ENCODE measurements at regions not wholly inside any gene's neighbourhood (a gene's known extent, or its start where the extent isn't known, plus 50 kb on each side); places are given as distances from the start of the nearest gene placed in this dataset.

- Histone ChIP-seq H3K36me3 (ENCODE audit: insufficient read depth, low read length) (no peaks in the 10 kb centered on the region), H3K4me3 (ENCODE audit: low read length) (no peak overlapping the region), H2AFZ (ENCODE audit: low read depth, low read length) (no peak overlapping the region), H3K27me3 (ENCODE audit: insufficient read depth, low read length) (no peaks in the 10 kb centered on the region), H3K9me3 (ENCODE audit: low read length) (no peaks in the 10 kb centered on the region), H3K4me1 (ENCODE audit: insufficient read depth, low read length) (no peaks in the 10 kb centered on the region)
These were observed 1369.4 kb upstream of the PRMT6 start for GRCh38 chr1:105686874-105687690.

DNA sequence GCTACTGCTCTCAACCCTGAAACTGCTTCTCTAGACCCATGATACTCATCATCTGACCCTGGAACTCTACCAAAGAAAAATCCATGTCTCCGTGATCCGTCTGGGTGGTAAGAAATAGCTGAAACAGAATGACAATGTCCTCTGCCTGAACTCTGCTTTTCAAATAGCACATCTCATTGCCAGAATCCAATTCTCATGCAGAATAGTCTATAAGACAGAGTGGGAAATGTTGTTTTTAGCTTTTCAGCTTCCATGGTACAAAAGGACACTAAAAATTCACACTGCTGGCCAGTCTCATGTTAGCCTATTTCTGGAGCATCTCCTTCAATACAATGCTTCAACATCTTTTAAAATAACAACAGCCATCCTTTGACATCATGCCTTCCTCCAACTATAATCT lies 1355.8 kb upstream of the PRMT6 start:
- Histone ChIP-seq H3K4me1 (ENCODE audit: insufficient read depth, low read length) (no peaks in the 10 kb centered on the region), H3K27me3 (ENCODE audit: insufficient read depth, low read length) (no peaks in the 10 kb centered on the region), H2AFZ (ENCODE audit: low read depth, low read length) (no peak overlapping the region), H3K9me3 (ENCODE audit: low read length) (no peaks in the 10 kb centered on the region), H3K4me3 (ENCODE audit: low read length) (no peak overlapping the region), H3K36me3 (ENCODE audit: insufficient read depth, low read length) (no peaks in the 10 kb centered on the region)

DNA sequence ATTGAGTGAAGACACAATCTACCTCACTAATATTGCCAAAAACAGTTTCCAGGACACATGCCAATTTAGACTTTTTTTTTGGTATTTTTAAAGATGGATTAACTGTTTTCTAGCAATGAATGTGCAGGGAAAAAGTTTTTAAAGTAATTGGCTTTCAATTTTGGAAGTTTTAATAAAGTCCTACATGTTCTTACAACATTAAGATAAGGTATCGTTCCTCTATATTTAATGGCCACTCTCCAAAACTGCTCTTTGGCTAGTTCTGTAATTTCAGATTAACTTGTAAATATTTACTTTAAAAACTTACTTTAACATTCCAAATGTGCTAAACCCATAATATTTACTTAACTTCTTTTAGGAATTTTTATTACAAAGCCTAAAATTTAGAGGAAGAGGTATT lies 1332.2 kb upstream of the PRMT6 start:
- Histone ChIP-seq H2AFZ (ENCODE audit: low read depth, low read length) (no peak overlapping the region), H3K4me3 (ENCODE audit: low read length) (no peak overlapping the region), H3K36me3 (ENCODE audit: insufficient read depth, low read length) (no peaks in the 10 kb centered on the region), H3K9me3 (ENCODE audit: low read length) (no peaks in the 10 kb centered on the region), H3K27me3 (ENCODE audit: insufficient read depth, low read length) (no peaks in the 10 kb centered on the region), H3K4me1 (ENCODE audit: insufficient read depth, low read length) (no peaks in the 10 kb centered on the region)

DNA sequence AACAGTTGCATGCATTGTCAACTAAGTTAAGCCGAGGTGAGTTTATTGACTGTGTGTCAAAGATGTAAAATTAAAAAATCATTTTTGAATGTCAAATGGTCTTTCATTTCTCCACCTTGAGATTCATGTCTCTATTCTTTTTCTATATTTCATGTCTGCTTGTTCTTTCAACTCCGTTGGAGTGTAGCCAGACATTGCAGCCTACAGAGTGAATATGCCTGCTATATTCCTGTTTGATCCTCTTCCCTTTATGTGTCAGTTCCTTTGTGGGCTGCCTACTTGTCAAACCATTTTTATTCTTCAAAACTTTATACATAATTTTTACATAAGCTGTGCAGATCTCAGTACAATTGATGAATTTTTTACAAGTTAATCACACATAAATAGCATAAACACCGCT lies 1325.8 kb upstream of the PRMT6 start:
- H3K4me1 ChIP-seq (ENCODE audit: insufficient read depth, low read length) = no peaks in the 10 kb centered on the region
- H3K4me3 ChIP-seq (ENCODE audit: low read length) = no peak overlapping the region
- no peak overlapping the region for H2AFZ ChIP-seq (ENCODE audit: low read depth, low read length)
- H3K9me3 ChIP-seq (ENCODE audit: low read length) = no peaks in the 10 kb centered on the region
- H3K27me3 ChIP-seq (ENCODE audit: insufficient read depth, low read length) = no peaks in the 10 kb centered on the region
- H3K36me3 ChIP-seq (ENCODE audit: insufficient read depth, low read length) = no peaks in the 10 kb centered on the region

- Histone ChIP-seq H3K4me3 (ENCODE audit: low read length) (no peak overlapping the region), H3K27me3 (ENCODE audit: insufficient read depth, low read length) (no peaks in the 10 kb centered on the region), H3K9me3 (ENCODE audit: low read length) (no peaks in the 10 kb centered on the region), H3K4me1 (ENCODE audit: insufficient read depth, low read length) (no peaks in the 10 kb centered on the region), H2AFZ (ENCODE audit: low read depth, low read length) (no peak overlapping the region), H3K36me3 (ENCODE audit: insufficient read depth, low read length) (no peaks in the 10 kb centered on the region)
These were observed 1320.1 kb upstream of the PRMT6 start for GRCh38 chr1:105736349-105736748.

DNA sequence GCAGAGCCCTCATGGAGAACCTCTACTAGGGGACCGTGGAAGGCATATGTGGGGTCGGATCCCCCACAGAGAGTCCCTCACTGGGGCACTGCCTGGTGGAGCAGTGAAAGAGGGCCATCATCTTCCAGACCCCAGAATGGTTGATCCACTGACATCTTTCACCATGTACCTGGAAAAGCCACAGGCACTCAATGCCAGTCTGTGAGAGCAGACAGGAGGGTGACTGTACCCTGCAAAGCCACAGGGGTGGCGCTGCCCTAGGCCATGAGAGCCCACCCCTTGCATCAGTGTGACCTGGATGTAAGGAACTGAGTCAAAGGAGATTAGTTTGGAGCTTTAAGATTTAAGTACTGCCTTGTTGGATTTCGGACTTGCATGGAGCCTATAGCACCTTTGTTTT lies 1276.7 kb upstream of the PRMT6 start:
- H2AFZ ChIP-seq (ENCODE audit: low read depth, low read length) = no peak overlapping the region
- H3K4me3 ChIP-seq (ENCODE audit: low read length) = no peak overlapping the region
- H3K36me3 ChIP-seq (ENCODE audit: insufficient read depth, low read length) = no peaks in the 10 kb centered on the region
- no peaks in the 10 kb centered on the region for H3K27me3 ChIP-seq (ENCODE audit: insufficient read depth, low read length)
- no peaks in the 10 kb centered on the region for H3K4me1 ChIP-seq (ENCODE audit: insufficient read depth, low read length)
- H3K9me3 ChIP-seq (ENCODE audit: low read length) = no peaks in the 10 kb centered on the region

DNA sequence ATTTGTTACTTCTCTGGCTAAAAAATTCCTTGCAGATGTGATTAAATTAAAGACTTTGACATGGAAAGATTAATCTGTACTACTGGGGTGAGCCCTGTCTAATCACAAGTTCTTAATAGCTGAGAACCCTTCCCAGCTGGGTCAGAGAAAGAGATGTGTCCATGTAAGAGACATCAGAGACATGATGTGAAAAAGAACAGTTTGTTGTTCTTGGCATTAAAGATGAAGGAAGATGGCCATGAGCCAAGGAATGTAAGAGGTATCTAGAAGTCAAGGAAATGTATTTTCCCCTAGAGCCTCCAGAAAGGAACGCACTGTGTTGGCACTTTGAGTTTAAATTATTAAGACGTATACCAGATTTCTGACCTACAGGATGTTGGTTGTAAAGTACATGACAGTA lies 1271.5 kb upstream of the PRMT6 start:
- Histone ChIP-seq H3K27me3 (ENCODE audit: insufficient read depth, low read length) (no peaks in the 10 kb centered on the region), H2AFZ (ENCODE audit: low read depth, low read length) (no peak overlapping the region), H3K9me3 (ENCODE audit: low read length) (no peaks in the 10 kb centered on the region), H3K4me1 (ENCODE audit: insufficient read depth, low read length) (no peaks in the 10 kb centered on the region), H3K36me3 (ENCODE audit: insufficient read depth, low read length) (no peaks in the 10 kb centered on the region), H3K4me3 (ENCODE audit: low read length) (no peak overlapping the region)

DNA sequence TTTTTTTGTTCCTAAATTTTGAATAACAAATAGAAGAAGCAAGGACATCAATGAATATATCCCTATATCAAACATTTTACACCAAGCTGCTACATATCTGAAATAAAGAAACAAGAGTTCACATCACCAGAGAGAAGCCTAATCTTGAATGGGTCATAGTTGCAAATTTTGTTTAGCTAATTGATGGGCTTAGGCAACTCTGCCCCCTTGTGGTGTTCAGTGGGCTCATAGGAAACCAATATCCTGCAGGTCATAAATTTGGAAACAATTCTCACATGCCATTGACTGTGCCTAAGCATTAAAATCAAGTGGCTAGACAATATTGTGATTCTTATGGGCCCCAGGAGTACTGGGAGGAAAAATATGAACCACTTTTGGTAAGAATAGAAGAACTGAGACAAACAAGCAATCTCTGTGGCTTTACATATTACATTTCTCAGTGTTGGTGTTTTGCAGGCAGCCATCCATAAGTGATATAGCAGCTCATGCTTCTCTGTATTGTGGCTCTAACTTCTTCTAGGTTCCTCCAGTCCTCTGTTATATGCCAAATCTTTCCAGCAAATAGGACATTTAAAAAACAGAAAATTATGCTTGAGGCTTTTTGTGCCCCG lies 1262.8 kb upstream of the PRMT6 start:
- no peaks in the 10 kb centered on the region for H3K27me3 ChIP-seq (ENCODE audit: insufficient read depth, low read length)
- H3K9me3 ChIP-seq (ENCODE audit: low read length) = no peaks in the 10 kb centered on the region
- H3K36me3 ChIP-seq (ENCODE audit: insufficient read depth, low read length) = no peaks in the 10 kb centered on the region
- no peaks in the 10 kb centered on the region for H3K4me1 ChIP-seq (ENCODE audit: insufficient read depth, low read length)
- no peak overlapping the region for H2AFZ ChIP-seq (ENCODE audit: low read depth, low read length)
- H3K4me3 ChIP-seq (ENCODE audit: low read length) = no peak overlapping the region

GRCh38 chr1:105795741-105796140 lies 1260.7 kb upstream of the PRMT6 start:
- Histone ChIP-seq H3K4me3 (ENCODE audit: low read length) (no peak overlapping the region), H3K9me3 (ENCODE audit: low read length) (no peaks in the 10 kb centered on the region), H3K4me1 (ENCODE audit: insufficient read depth, low read length) (no peaks in the 10 kb centered on the region), H3K36me3 (ENCODE audit: insufficient read depth, low read length) (no peaks in the 10 kb centered on the region), H2AFZ (ENCODE audit: low read depth, low read length) (no peak overlapping the region), H3K27me3 (ENCODE audit: insufficient read depth, low read length) (no peaks in the 10 kb centered on the region)

- H3K9me3 ChIP-seq (ENCODE audit: low read length) = no peaks in the 10 kb centered on the region
- no peaks in the 10 kb centered on the region for H3K36me3 ChIP-seq (ENCODE audit: insufficient read depth, low read length)
- no peak overlapping the region for H2AFZ ChIP-seq (ENCODE audit: low read depth, low read length)
- no peak overlapping the region for H3K4me3 ChIP-seq (ENCODE audit: low read length)
- H3K4me1 ChIP-seq (ENCODE audit: insufficient read depth, low read length) = no peaks in the 10 kb centered on the region
- no peaks in the 10 kb centered on the region for H3K27me3 ChIP-seq (ENCODE audit: insufficient read depth, low read length)
These were observed 1225.8 kb upstream of the PRMT6 start for GRCh38 chr1:105830571-105831146.

DNA sequence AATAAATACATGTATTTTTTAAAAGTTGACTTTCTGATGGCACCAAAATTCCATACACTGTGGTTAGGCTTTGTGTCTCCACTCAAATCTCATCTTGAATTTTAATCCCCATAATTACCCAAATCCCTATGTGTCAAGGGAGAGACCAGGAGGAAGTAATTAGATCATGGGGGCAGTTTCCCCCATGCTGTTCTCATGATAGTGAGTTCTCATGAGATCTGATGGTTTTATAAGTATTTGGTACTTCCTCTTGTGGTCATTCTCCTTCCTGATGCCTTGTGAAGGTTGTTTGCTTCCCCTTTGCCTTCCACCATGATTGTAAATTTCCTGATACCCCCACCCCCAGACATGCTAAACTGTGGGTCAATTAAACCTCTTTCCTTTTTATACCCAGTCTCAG lies 1218.4 kb upstream of the PRMT6 start:
- Histone ChIP-seq H3K27me3 (ENCODE audit: insufficient read depth, low read length) (no peaks in the 10 kb centered on the region), H3K4me1 (ENCODE audit: insufficient read depth, low read length) (no peaks in the 10 kb centered on the region), H3K9me3 (ENCODE audit: low read length) (no peaks in the 10 kb centered on the region), H3K36me3 (ENCODE audit: insufficient read depth, low read length) (no peaks in the 10 kb centered on the region), H2AFZ (ENCODE audit: low read depth, low read length) (no peak overlapping the region), H3K4me3 (ENCODE audit: low read length) (no peak overlapping the region)

GRCh38 chr1:105865546-105865945 lies 1190.9 kb upstream of the PRMT6 start:
- Histone ChIP-seq H3K4me3 (ENCODE audit: low read length) (no peak overlapping the region), H3K27me3 (ENCODE audit: insufficient read depth, low read length) (no peaks in the 10 kb centered on the region), H2AFZ (ENCODE audit: low read depth, low read length) (no peak overlapping the region), H3K9me3 (ENCODE audit: low read length) (no peaks in the 10 kb centered on the region), H3K4me1 (ENCODE audit: insufficient read depth, low read length) (peaks cover 6% of the 10 kb centered on the region), H3K36me3 (ENCODE audit: insufficient read depth, low read length) (no peaks in the 10 kb centered on the region)

- Histone ChIP-seq H3K4me3 (ENCODE audit: low read length) (no peak overlapping the region), H3K9me3 (ENCODE audit: low read length) (no peaks in the 10 kb centered on the region), H3K4me1 (ENCODE audit: insufficient read depth, low read length) (no peaks in the 10 kb centered on the region), H2AFZ (ENCODE audit: low read depth, low read length) (no peak overlapping the region), H3K27me3 (ENCODE audit: insufficient read depth, low read length) (no peaks in the 10 kb centered on the region), H3K36me3 (ENCODE audit: insufficient read depth, low read length) (no peaks in the 10 kb centered on the region)
These were observed 1183.7 kb upstream of the PRMT6 start for GRCh38 chr1:105872817-105873216.
